Spleen (tissue), 11 donors: ENCODE measurements at regions not wholly inside any gene's neighbourhood (a gene's known extent, or its start where the extent isn't known, plus 50 kb on each side); places are given as distances from the start of the nearest gene placed in this dataset.
"Not testable (repeated sequence)": the region's sequence is repeated elsewhere in the genome, so short reads cannot be mapped to it uniquely, and the experiment has no call there.

Source experiments
- DNase-seq: peaks from one replicate; pipeline ENCODE4 v3.0.0-alpha.2; 2020
- H3K27ac ChIP-seq, 8 donors: fragments of 200-600 bp; sonication (generic) in 7 of 8; 1 replicate in 4 of 8; 2 replicates in 4 of 8; pipeline versions ENCODE4 v1.5.0 to v1.8.0; 2016 to 2021; ENCODE audit warnings: inconsistent platforms in 4 of 8, mild to moderate bottlenecking in 4 of 8, moderate library complexity in 1 of 8
- H3K27me3 ChIP-seq, 7 donors: fragments of 200-600 bp; sonication (generic) in 6 of 7; replicated peaks in 1 of 7; 1 replicate in 4 of 7; 2 replicates in 3 of 7; pipeline versions ENCODE4 v1.5.0 to v1.8.0; 2016 to 2021; ENCODE audit warnings: inconsistent platforms in 3 of 7, mild to moderate bottlenecking in 1 of 7
- H3K36me3 ChIP-seq, 6 donors: fragments of 200-600 bp; sonication (generic) in 5 of 6; 1 replicate in 4 of 6; 2 replicates in 2 of 6; pipeline versions ENCODE4 v1.5.0 to v1.8.0; 2016 to 2021; ENCODE audit warnings: inconsistent platforms in 2 of 6
- H3K4me1 ChIP-seq, 6 donors: fragments of 200-600 bp; sonication (generic) in 5 of 6; 1 replicate in 3 of 6; 2 replicates in 3 of 6; pipeline versions ENCODE4 v1.5.0 to v1.8.0; 2016 to 2021; ENCODE audit warnings: inconsistent platforms in 3 of 6
- H3K4me3 ChIP-seq, 8 donors: fragments of 200-600 bp; sonication (generic) in 7 of 8; 1 replicate in 4 of 8; 2 replicates in 4 of 8; pipeline versions ENCODE4 v1.5.0 to v1.8.0; 2016 to 2021; ENCODE audit warnings: inconsistent platforms in 4 of 8, mild to moderate bottlenecking in 4 of 8, moderate library complexity in 2 of 8
- H3K9me3 ChIP-seq, 8 donors: fragments of 200-600 bp; sonication (generic) in 7 of 8; 1 replicate in 4 of 8; 2 replicates in 4 of 8; pipeline versions ENCODE4 v1.5.0 to v1.8.0; 2016 to 2021; ENCODE audit warnings: inconsistent platforms in 4 of 8
- CTCF ChIP-seq, 11 experiments: fragments of 200-600 bp in 7 of 11; fragments of 450-650 bp in 4 of 11; sonication (generic) in 4 of 11; IDR thresholded peaks in 8 of 11; conservative IDR thresholded peaks in 3 of 11; 1 replicate in 7 of 11; 2 replicates in 4 of 11; pipeline versions ENCODE4 v1.4.0 to v1.8.0; 2016 to 2021; ENCODE audit warnings: antibody characterized with exemption in 11 of 11, inconsistent platforms in 4 of 11, mild to moderate bottlenecking in 1 of 11
- POLR2A ChIP-seq, 3 donors: fragments of 450-650 bp; IDR thresholded peaks; one replicate each; pipeline ENCODE4 v1.5.1; 2017; ENCODE audit warnings: antibody characterized with exemption in 3 of 3, mild to moderate bottlenecking in 1 of 3
- POLR2AphosphoS5 ChIP-seq, 3 donors: sonication (generic); formaldehyde crosslinking; IDR thresholded peaks; one replicate each; pipeline ENCODE4 v1.5.1; 2017; ENCODE audit warnings: antibody characterized with exemption in 3 of 3
- WGBS, 5 donors: extraction: QIAGEN DNeasy Blood & Tissue Kit in 3 of 5; methylation state at CpG; one replicate each; pipeline versions ENCODE4 v1.1.5 to v1.1.7; 2013 to 2018; 5-methylcytosine and 5-hydroxymethylcytosine counted together
- intact Hi-C: fragments of 100-400 bp; cut with DNase I; formaldehyde crosslinking; loops from one replicate; pipeline ENCODE4 v1.15.0; 2023; ENCODE audit warnings: low total_unique reads
- donor health status: healthy with polysubstance abuse.
- donor health status: DM: no; HTN: no; CAD: no; lungs with moderate emphysema.
- donor health status: DM: no; HTN: no; CAD: no.
- donor health status: Bipolar disorder and iron deficiency.
- donor health status: healthy.
- donor health status: DM: no; HTN: no; CAD: no.
- donor health status: DM: yes; HTN: yes; CAD: no.

- Histone ChIP-seq H3K27ac (no peak overlapping the region), H3K27me3 (peaks cover 0 to 8% (median 0%) of the 10 kb centered on the region in 7 donors), H3K36me3 (no peaks in the 10 kb centered on the region), H3K4me1 (no peaks in the 10 kb centered on the region), H3K9me3 (peaks cover 0 to 6% (median 0%) of the 10 kb centered on the region in 8 donors), H3K4me3 (no peak overlapping the region)
- WGBS, 5 donors, result 35 to 98% (median 66%) methylated on average over 2 of the region's 2 CpGs
- no peak for DNase-seq
- TF ChIP-seq POLR2AphosphoS5 (IDR thresholded peaks at IDR 0.05) (no peak), POLR2A (IDR thresholded peaks at IDR 0.05) (no peak), CTCF (IDR thresholded peaks at IDR 0.05 in 8 of 11, conservative IDR thresholded peaks at IDR 0.05 in 3 of 11) (no peak)
- intact Hi-C loops, result no loop called here
Observed at GRCh38 chr10:129199826-129200225, 267.2 kb upstream of the MGMT start.

GRCh38 chr10:129203819-129204218 is 263.2 kb upstream of the MGMT start:
- Histone ChIP-seq H3K4me3 (no peak overlapping the region), H3K27me3 (no peaks in the 10 kb centered on the region), H3K9me3 (peaks cover 0 to 6% (median 0%) of the 10 kb centered on the region in 8 donors), H3K4me1 (no peaks in the 10 kb centered on the region), H3K36me3 (no peaks in the 10 kb centered on the region), H3K27ac (no peak overlapping the region)
- TF ChIP-seq POLR2AphosphoS5 (IDR thresholded peaks at IDR 0.05) (no peak), POLR2A (IDR thresholded peaks at IDR 0.05) (no peak), CTCF (IDR thresholded peaks at IDR 0.05 in 8 of 11, conservative IDR thresholded peaks at IDR 0.05 in 3 of 11) (no peak)
- WGBS, 5 donors, result 63 to 89% (median 83%) methylated on average over 5 of the region's 5 CpGs
- intact Hi-C loops, result no loop called here
- DNase-seq, result no peak

GRCh38 chr10:129207297-129207696 is 259.7 kb upstream of the MGMT start:
- H3K36me3 ChIP-seq, result no peaks in the 10 kb centered on the region
- H3K9me3 ChIP-seq, result no peaks in the 10 kb centered on the region
- peaks cover 0 to 7% (median 0%) of the 10 kb centered on the region in 7 donors for H3K27me3 ChIP-seq
- TF ChIP-seq POLR2A (IDR thresholded peaks at IDR 0.05), result no peak
- intact Hi-C loops, result no loop called here
- DNase-seq, result no peak
- H3K27ac ChIP-seq, result no peak overlapping the region
- H3K4me1 ChIP-seq, result no peaks in the 10 kb centered on the region
- WGBS, 5 donors, result 90 to 96% (median 93%) methylated on average over 17 to 19 of the region's 19 CpGs
- H3K4me3 ChIP-seq, result no peak overlapping the region

GRCh38 chr10:129210876-129211275 is 256.2 kb upstream of the MGMT start:
- TF ChIP-seq POLR2AphosphoS5 (IDR thresholded peaks at IDR 0.05), result no peak
- TF ChIP-seq CTCF (IDR thresholded peaks at IDR 0.05 in 8 of 11, conservative IDR thresholded peaks at IDR 0.05 in 3 of 11), result no peak
- no peak for TF ChIP-seq POLR2A (IDR thresholded peaks at IDR 0.05)
- peaks cover 0 to 8% (median 0%) of the 10 kb centered on the region in 7 donors for H3K27me3 ChIP-seq
- 58 to 76% (median 72%) methylated on average over 5 of the region's 5 CpGs for WGBS, 5 donors
- DNase-seq, result no peak
- intact Hi-C loops, result no loop called here
- no peaks in the 10 kb centered on the region for H3K4me1 ChIP-seq
- peaks cover 0 to 10% (median 0%) of the 10 kb centered on the region in 8 donors for H3K9me3 ChIP-seq
- H3K4me3 ChIP-seq, result no peak overlapping the region
- no peaks in the 10 kb centered on the region for H3K36me3 ChIP-seq
- H3K27ac ChIP-seq, result no peak overlapping the region

GRCh38 chr10:129213256-129213655 is 253.8 kb upstream of the MGMT start:
- H3K4me1 ChIP-seq, result no peaks in the 10 kb centered on the region
- WGBS, 5 donors, result 50 to 76% (median 67%) methylated on average over 1 of the region's 1 CpG
- intact Hi-C loops, result no loop called here
- H3K9me3 ChIP-seq, result peaks cover 0 to 10% (median 0%) of the 10 kb centered on the region in 8 donors
- DNase-seq, result no peak
- no peaks in the 10 kb centered on the region for H3K36me3 ChIP-seq
- TF ChIP-seq POLR2A (IDR thresholded peaks at IDR 0.05), result no peak
- TF ChIP-seq POLR2AphosphoS5 (IDR thresholded peaks at IDR 0.05), result no peak
- no peak for TF ChIP-seq CTCF (IDR thresholded peaks at IDR 0.05 in 8 of 11, conservative IDR thresholded peaks at IDR 0.05 in 3 of 11)
- H3K27ac ChIP-seq, result no peak overlapping the region
- H3K4me3 ChIP-seq, result no peak overlapping the region
- H3K27me3 ChIP-seq, result peaks cover 0 to 8% (median 0%) of the 10 kb centered on the region in 7 donors

GRCh38 chr10:129213996-129214395 is 253.0 kb upstream of the MGMT start:
- H3K36me3 ChIP-seq, H3K4me3 ChIP-seq, H3K9me3 ChIP-seq, intact Hi-C loops, H3K27ac ChIP-seq, H3K27me3 ChIP-seq, DNase-seq, H3K4me1 ChIP-seq: not testable (repeated sequence)
- WGBS, 5 donors, result 88 to 94% (median 92%) methylated on average over 5 of the region's 5 CpGs
